NCI-H1092 (cell line): ENCODE measurements at regions not wholly inside any gene's neighbourhood (a gene's known extent, or its start where the extent isn't known, plus 50 kb on each side); places are given as distances from the start of the nearest gene placed in this dataset.

ENCODE experiments used
- DNase-seq: peaks from one replicate; lab custom pipeline; 2025; lab: John Stamatoyannopoulos, UW

DNA sequence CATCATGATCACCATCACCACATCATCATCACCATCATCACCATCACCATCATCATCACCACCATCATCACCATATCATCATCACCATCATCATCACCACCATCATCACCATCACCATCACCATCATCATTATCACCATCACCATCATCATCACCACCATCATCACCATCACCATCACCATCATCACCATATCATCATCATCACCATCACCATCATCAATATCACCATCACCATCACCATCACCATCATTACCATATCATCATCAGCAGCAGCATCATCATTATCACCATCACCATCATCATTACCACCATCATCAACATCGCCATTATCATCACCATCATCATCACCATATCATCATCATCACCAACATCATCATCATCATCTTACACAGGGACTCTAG lies 351.1 kb downstream of the MIAT start:
- DNase-seq, result no peak

DNA sequence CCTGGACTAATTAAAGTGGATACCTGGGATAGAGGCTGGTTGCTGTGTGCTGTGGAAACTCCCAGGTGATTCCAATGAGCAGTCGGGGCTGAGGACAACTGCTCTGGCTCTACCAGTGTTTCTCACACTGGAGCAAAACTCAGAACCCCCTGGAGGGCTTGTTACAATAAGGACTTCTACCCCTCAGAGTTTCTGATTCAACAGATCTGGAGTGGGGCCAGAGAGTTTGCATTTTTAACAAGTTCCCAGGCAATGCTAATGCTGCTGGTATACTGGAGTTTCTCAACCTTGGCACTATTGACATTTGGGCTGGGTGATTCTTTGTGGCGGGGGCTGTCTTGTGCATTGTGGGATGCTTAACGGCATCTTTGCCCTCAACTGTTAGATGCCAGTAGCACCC lies 353.7 kb downstream of the MIAT start:
- no peak for DNase-seq

DNA sequence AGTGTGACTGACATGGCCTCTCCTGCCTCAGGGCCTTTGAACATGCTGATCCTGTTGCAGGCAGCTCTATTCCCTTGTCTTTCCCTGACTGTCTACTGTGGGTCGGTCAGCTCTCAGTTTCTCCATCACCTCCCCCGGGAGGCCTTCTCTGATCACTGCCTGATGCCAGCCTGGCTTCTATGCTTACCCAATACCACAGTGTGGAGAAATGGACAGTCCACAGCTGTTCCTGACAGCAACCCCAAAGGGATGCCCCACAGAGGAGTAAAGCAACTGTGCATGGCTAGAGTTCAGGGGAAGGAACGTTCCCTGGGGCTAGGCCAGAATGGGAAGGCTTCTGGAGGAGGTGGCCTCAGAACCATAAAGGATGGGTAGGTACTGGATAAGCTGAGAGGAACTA lies 354.3 kb downstream of the MIAT start:
- DNase-seq, result no peak

DNA sequence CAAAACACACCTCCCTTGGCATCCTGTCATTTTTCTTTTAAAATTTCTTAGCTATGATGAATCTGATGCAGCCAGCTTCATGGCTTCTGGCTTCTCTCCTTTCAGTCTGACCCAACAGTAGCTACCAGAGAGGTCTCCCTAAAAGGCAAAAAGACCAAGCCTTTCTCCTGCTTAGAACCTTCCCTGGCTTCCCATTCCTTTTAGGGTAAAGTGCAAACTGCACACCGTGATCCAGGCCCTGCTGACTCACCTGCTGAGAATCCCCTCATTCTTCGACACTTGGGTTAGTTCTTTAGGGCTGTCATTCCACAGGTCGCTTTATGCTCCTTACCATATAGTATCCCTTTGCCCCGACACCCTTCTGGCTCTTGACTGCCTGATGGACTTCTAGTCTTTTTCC lies 362.4 kb downstream of the MIAT start:
- DNase-seq, result no peak

DNA sequence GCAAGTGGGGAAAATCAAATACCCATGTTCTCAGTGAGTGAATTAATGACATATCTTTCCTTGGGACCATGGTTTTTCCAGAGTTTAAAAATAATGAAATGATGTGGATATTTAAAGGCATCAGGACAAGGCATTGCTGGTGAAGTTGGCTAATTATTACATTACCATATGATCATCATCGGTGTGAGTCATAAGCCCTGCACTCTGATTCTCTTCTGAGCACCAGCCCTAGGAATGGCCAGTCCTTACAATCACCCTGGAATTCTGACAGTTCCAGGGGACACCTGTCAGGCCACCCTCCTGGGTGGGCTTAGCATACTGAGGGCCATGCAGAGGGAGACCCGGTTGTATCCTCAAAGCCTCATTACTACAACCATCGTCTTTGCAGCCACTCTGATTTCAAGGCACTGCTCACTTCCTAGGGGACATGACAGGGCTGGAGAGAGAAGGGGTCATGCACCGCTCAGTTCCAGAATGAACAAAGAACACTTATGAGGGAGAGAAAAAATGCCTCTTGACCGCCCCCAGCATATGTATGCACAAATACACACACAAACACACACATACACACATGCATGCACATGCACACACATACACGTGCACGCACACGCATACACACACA lies 365.0 kb downstream of the MIAT start:
- DNase-seq, result no peak

DNA sequence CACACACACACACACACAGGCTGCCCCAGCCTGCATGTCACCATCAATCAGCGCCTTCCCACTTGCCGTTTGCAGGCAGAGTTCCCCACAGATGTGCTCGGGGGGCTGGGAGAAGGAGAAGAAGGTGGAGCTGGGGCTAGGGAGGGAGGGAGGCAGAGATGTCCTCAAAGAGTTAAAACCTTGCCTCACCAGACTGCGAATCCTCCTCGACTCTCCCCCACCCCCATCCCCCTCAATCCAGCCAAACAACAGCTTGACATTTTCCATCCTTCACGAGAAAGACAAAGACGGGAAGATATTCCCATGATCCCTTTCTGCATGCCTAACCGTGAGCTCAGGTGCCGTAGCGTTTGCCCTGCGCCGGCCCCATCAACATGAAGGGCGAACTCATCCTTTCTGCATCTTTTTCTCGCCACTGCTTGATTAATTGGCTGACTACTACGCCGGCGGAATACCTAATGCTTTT lies 365.5 kb downstream of the MIAT start:
- DNase-seq, result no peak

DNA sequence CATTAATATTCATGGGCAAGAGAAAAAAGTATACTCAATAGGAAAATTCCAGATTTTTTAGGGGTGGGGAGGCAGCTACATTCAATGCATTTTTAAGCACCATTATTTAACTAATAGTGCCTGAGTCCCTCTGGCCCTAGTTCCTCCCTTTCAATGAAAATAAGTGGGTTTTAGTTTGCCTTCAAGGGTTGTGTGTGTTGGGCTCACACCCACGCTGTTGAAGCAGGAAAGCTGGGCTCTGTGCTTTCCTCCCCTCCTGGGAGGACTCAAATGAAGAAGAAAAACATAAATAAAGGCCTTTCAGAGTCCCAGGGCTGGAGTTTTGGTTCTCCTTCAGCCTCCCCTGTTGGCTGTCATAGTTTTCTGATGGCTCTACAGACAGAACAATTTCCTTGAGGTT lies 366.2 kb downstream of the MIAT start:
- DNase-seq, result no peak

DNA sequence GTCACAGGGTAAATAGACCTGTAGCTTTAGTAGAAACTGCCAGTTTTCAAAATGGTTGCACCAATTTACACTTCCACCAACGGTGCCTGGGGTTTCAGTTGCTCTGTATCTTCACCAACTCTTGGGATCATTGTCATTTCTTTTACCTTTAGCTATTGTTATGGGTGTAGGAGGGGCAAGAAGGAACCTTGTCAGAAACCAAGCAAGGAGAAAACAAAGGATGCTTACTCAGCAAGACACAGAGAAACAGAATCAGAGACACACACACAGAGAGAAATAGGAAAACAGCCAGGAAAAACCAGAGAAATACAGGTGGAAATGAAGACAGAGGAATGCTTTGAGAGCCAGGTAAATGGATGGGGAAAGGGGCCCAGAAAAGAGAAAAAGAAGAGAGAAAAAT lies 367.6 kb downstream of the MIAT start:
- DNase-seq, result no peak

DNA sequence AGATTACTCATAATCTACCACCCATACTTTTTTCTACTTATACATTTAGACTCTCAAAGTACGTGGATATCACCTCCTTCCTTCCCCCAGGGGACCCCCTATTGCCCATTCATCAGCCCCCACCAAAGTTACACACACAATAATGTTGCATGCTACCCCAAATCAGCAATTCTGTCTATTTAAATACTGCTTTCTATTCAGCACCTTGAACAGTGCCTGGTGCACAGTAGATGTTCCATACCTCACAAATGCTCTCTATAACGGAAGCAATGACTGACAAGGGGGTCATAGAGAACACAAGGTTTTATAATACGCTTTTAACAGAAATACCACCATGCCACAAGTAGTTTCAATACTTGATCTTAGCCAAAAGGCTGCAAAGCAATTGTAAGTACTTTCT lies 370.7 kb downstream of the MIAT start:
- DNase-seq, result no peak

DNA sequence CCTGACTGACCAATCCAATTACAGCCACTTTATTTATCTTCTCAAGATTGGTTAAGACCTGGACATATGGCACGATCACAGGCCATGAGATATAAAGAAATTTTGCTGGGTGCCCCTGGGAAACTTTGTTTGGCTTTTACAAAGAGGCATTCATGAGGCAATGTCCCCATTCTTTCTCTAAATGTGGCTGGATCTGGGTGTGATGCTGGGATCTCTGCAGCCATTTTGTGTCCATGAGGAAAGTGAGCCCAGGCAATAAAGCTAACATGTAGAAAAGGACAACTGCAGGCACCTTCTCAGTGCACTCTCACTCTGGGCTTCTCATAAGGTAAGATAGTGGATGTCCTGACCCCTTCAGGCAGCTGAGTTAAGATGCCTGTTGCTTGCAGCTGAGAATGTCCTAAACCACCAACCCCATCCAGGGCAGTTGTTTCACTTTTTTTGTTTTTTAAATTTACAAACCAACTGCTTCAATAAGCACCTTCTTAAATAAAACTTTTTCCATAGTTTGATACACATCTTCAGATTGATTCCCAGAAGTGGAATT lies 372.3 kb downstream of the MIAT start:
- no peak for DNase-seq

DNA sequence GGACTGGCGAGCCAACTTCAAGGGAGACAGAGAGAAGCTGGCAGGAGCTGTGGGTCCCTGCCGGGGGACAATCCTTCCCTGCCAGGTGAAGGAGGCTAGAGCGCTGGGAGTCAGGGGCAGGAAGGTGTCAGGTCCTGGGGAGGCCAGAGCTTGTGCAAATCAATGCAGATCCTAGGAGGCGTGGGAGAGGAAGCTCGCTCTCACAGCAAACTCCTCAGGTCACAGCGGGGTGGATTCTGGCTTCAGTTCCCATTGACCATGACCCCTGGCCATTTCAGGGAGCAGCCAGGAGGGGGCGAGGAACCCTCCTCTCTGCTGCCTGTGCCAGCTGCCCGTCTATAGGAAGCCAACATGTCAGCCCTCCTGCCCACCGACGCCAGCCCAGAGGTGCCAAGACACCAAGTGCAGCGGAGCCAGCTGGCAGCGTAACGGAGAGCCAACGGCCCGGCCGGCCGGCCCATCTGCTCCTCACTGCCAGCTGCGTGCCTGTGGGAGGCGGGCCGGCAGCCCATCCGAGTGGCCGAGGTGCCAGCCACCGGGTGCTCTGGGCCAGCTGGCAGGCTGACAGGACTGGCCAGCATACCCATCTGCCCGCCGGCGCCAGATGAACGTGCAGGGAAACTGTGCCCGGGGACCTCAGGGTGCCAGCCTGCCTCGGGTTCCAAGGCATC lies 374.8 kb downstream of the MIAT start:
- DNase-seq, result peak; percentile 81

DNA sequence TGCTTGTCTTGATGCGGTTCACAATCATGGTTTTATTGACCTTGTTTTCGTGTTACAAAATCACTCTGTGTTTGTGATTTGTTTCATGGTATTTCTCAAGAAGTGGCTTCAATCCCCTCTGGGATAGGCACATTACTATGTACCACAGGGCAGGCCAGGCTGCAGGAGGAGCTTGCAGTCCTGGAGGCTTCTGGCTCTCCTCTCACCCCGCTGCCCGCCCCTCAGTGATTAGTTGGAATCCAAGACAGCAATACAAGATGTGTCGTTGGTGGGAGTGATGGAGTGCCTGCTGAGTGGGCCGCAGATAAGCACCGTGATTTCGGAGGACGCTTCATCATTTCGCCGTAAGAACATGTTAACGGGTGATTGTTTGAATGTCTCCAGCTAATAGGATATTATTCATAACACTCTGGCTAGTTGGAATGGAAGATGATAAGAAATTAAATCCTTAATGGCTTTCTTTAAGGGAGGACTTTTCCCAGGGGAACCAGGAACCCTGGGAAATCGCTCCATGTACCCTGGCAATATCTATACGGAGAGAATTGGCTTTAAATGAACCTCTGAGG lies 384.4 kb downstream of the MIAT start:
- no peak for DNase-seq

DNA sequence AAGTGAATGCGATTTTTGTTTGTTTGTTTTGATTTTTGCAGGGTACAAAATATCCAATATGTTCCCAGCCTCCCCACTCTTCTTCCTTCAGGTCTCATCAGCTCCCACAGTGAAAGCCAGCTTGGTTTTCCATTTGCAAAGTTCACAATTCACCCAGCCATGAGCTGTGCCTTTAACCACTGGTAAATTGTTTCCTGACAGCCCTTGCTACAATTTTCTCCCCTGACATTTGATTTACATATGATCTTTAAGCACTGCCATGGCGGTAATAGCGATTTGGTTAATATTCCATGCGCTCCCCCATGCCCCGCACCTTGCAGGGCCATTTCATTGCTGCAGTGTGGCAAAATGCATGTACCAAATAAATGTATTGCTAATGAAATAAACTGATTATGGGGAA lies 385.9 kb downstream of the MIAT start:
- DNase-seq, result no peak

DNA sequence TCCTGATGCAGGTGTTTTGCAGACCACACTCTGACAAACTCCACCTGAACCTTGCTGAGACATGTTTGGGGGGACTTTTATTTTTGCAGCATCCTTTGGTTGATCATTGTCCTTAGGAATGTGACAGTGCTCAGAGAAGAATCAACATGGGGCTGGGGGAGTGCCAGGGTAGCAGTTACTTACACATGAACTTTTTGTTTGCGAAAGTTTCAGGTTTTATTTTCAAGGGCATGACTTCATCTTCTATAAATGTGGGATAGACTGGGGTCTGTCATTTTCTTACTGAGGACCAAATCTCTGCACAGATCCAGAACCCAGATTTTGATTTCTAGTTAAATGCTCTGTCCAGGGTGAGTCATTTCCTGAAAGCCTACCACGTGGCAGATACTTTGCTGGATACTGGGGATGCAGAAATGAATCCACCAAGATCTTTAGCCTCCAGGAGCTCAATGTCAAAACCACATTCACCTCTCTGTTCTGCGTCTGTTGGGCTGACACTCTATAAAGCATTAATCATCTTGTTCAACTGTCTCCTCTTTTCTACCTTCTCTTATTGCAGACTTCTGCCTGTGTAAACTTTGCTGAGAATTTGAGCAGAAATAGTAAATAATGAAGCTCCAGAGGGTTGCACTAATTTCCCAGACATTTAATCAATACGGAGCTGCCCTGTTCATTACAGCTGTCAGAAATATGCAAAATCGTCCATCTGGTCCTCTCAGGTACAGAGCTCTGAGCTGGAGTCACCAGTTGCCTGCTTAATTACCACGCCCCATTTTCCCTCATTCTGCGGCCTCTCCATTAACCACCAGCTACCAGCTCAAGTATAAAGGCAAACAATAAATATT lies 387.9 kb downstream of the MIAT start:
- no peak for DNase-seq

DNA sequence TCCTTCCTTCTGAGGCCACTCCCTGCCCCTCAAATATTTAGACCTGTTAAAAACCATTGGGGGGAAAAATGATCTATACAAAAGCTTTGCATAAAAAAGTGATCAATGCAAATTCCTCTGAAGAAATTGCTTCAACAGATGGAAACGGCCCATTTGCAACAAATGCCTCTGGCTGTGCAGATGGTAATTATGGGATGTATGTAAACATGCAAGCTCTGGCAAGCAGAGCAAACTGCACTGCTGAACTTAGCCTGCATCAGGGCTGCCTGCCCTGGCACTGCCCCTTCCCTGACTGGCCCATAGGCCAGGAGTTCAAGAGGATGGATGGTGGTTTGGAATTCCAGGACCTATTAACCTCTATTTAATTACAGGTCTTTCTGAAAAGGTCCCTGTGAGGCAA lies 388.7 kb downstream of the MIAT start:
- DNase-seq, result no peak

DNA sequence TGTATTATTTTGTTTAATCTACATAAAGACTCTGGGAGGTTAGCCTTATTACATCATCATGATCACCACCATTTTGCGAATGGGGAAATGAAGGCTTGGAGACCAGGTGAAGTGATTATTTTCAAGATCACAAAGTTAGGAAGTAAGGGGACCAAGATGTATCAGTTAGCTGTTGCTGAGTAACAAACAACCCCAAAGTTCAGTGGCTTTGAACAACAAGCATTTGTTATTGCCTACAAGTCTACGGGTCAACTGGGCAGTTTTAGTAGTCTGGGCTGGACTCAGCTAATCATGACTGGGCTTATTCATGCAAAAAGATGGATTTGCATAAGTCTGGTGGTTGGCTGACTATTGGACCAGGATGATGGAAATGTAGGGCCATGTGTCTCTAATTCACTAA lies 389.2 kb downstream of the MIAT start:
- DNase-seq, result no peak

DNA sequence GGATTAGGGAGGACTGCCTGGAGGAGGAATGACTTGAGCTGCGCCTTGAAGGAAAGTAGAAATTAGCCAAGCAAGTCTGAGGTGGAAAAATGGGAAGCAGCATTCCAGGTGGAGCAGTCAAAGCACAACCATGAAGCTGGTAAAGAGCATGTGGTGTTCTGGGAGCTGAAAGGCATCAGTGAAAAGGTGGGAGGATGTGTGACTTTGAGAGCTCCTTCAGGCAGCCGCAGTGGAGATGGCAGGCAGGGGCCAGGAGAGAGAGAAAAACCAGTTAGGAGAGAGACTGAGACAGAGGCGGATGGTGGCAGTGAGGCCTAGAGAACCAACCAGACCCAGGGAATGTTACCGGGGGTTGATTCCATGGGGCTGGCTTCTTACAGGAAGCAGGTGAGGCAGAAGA lies 393.4 kb downstream of the MIAT start:
- no peak for DNase-seq

DNA sequence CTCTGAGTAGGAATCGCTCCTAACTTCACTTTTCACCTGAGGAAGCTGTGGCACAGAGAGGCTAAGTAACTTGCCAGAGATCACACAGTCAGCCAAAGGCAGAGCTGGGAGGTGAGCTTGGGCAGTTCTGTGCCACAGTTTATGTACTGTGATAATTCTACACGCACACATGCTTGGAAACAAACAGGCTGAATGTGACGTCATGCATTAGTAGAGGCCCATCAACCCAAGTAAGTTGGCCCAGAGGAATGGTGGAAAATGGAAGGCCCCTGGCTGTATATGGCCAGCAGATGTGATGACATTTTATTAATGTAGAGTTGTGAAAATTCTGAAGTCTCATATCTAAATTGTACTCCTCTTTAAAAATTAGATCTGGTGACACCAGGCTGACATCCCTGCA lies 394.0 kb downstream of the MIAT start:
- DNase-seq, result no peak

DNA sequence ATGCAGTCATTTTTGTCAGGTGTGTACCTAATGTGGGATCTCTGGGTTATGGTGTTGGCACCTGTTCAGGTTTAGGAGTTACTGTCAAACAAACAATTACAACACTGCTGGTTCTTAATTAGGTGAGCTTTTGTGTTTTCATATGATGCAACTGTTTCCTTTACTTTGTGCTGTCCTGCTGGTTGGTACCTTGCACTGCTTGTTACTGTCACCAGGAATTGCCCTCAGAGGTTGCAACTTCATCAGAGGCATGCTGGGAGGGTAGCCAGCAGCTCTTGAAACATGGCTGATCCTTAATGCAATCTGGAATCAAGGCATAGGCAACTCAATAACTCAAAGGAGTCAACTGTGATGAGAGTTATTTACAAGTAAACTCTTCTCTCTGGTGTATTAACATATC lies 400.3 kb downstream of the MIAT start:
- DNase-seq, result no peak

DNA sequence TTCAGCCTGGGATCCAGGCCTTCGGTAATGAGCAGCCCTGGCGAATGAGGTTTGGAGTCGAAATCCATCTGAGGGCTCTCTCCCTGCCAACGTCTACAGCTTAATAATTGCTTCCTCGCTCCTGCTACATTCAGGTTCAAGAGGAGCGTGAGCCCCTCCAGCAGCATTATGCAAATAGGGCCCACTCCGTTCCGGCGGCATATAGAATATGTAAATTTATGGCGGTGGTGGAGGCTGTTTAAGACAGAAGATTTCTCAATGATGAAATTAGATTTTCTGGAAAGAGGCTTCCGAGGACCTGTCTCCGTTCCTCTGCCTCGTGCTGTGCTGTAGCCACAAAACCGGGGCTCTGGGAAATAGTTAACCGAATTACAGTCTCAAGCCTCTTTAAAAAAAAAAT lies 402.8 kb downstream of the MIAT start:
- no peak for DNase-seq

DNA sequence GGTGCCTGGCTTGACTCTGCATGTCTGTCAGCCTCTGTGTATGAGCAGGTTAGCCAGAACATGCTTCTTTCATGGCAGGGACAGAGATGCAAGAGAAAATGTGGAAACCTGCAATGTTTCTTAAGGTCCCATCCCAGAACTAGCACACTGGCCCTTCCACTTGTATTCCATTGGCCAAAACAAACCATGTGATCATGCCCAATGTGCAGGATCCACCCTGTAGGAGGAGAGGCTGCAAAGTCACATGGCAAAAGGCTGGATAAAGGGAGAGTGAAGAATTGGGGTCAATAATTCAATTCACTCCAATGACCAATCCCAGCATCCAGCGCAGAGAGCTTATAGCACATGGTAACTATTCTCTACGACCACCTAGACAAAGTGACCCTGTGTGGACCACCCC lies 405.5 kb downstream of the MIAT start:
- no peak for DNase-seq

DNA sequence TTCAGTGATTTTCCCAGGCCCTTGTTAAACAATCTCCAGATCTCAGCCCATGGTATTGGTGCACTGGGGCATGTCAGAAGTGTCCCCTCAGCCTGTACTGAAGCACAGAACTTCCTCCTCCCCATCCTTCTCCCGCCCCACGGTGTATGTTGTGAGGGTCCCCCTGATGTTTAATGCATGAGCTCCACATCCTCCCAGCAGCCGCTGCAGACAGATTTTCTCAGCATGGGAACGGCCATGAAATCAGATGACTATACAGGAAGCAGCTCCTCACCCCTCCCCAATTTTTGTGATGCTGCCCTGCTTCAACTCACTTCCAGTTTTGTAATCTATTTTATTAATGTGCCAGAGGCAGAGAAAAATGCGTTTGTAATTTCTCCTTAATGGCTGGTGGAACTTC lies 406.0 kb downstream of the MIAT start:
- no peak for DNase-seq

DNA sequence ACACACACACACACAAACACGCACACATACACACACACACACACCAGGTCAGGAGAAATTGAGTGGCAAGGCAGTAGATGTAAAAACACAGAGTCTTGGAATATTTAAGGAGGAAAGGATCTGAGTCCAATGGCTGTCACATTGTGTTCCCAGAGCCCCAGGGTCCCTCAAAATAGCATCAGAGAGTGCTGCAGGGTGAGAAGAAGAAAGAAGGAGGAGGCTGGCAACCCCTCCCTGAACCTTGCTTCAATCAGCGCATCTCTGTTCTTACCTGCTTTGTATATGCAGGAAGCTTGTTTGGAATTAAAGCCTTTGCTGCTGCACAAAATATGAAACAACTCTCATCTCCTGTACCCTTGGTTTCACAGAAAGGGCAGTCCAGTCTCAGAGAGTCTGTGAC lies 406.5 kb downstream of the MIAT start:
- DNase-seq, result no peak
